Activated T-helper 1 cell treated with Interleukin-2 at 50 U/mL for 16 hours (primary cell): ENCODE measurements at regions not wholly inside any gene's neighbourhood (a gene's known extent, or its start where the extent isn't known, plus 50 kb on each side); places are given as distances from the start of the nearest gene placed in this dataset.
"Not testable (repeated sequence)": the region's sequence is repeated elsewhere in the genome, so short reads cannot be mapped to it uniquely, and the experiment has no call there.

ENCODE experiments used
- DNase-seq: peaks from one replicate; pipeline ENCODE4 v3.0.0-alpha.2; 2020; ENCODE audit warnings: low read depth

GRCh38 chr5:110309222-110309621 is 417.2 kb downstream of the TMEM232 start:
- DNase-seq, result no peak

GRCh38 chr5:110316566-110316965 is 409.9 kb downstream of the TMEM232 start:
- DNase-seq, result not testable (repeated sequence)

- no peak for DNase-seq
These were observed 405.4 kb downstream of the TMEM232 start for GRCh38 chr5:110321117-110321516.

GRCh38 chr5:110323357-110323756 is 403.1 kb downstream of the TMEM232 start:
- no peak for DNase-seq

- no peak for DNase-seq
These were observed 402.6 kb downstream of the TMEM232 start for GRCh38 chr5:110323832-110324231.

- no peak for DNase-seq
These were observed 401.6 kb downstream of the TMEM232 start for GRCh38 chr5:110324876-110325275.

GRCh38 chr5:110329955-110330525 is 396.4 kb downstream of the TMEM232 start:
- DNase-seq, result no peak

- DNase-seq, result no peak
These were observed 393.1 kb downstream of the TMEM232 start for GRCh38 chr5:110333384-110333783.

- DNase-seq, result no peak
These were observed 391.0 kb downstream of the TMEM232 start for GRCh38 chr5:110335361-110336066.

GRCh38 chr5:110338341-110339083 is 388.0 kb downstream of the TMEM232 start:
- DNase-seq, result no peak

- no peak for DNase-seq
These were observed 387.1 kb downstream of the TMEM232 start for GRCh38 chr5:110339399-110339798.

GRCh38 chr5:110341836-110342235 is 384.6 kb downstream of the TMEM232 start:
- DNase-seq, result no peak

- DNase-seq, result no peak
These were observed 383.8 kb downstream of the TMEM232 start for GRCh38 chr5:110342683-110343082.

GRCh38 chr5:110343616-110344015 is 382.9 kb downstream of the TMEM232 start:
- DNase-seq, result no peak

- no peak for DNase-seq
These were observed 380.8 kb downstream of the TMEM232 start for GRCh38 chr5:110345623-110346022.

GRCh38 chr5:110346893-110347358 is 379.5 kb downstream of the TMEM232 start:
- DNase-seq, result no peak

GRCh38 chr5:110347781-110348180 is 378.7 kb downstream of the TMEM232 start:
- DNase-seq, result no peak

GRCh38 chr5:110351430-110351829 is 375.0 kb downstream of the TMEM232 start:
- DNase-seq, result no peak

GRCh38 chr5:110354311-110354710 is 372.2 kb downstream of the TMEM232 start:
- no peak for DNase-seq

GRCh38 chr5:110354915-110355644 is 371.4 kb downstream of the TMEM232 start:
- DNase-seq, result no peak

GRCh38 chr5:110356677-110357076 is 369.8 kb downstream of the TMEM232 start:
- DNase-seq, result no peak

- no peak for DNase-seq
These were observed 367.2 kb downstream of the TMEM232 start for GRCh38 chr5:110359221-110359620.
